ENCODE measurements at regions not wholly inside any gene's neighbourhood (a gene's known extent, or its start where the extent isn't known, plus 50 kb on each side); places are given as distances from the start of the nearest gene placed in this dataset. TPM values are rescaled to one million over a fixed set of nuclear protein-coding genes. Genes with fewer than 3 reads are reported as not detected.
"Not testable (repeated sequence)": the region's sequence is repeated elsewhere in the genome, so short reads cannot be mapped to it uniquely, and the experiment has no call there.

- no peaks in the 10 kb centered on the region for H3K79me2 ChIP-seq (ENCODE audit: control insufficient read depth, insufficient read depth, low read length)
- no peak overlapping the region for H2AK5ac ChIP-seq (ENCODE audit: low read length)
- no peak for DNase-seq
- H3K4ac ChIP-seq (ENCODE audit: low read depth, low read length): no peak overlapping the region
- no peak overlapping the region for H3K4me2 ChIP-seq (ENCODE audit: low read length)
- no peak overlapping the region for H2BK120ac ChIP-seq (ENCODE audit: low read depth, low read length)
- peaks cover 11% of the 10 kb centered on the region for H3K4me1 ChIP-seq (ENCODE audit: control insufficient read depth, low read depth, low read length)
- WGBS (ENCODE audit: extremely low coverage, insufficient coverage, low lambda C conversion rate): no CpG with 5 or more reads among the region's 18 CpGs
- H3K27me3 ChIP-seq (ENCODE audit: insufficient read depth, low read length, poor library complexity): no peaks in the 10 kb centered on the region
- H2BK5ac ChIP-seq (ENCODE audit: low read length): no peak overlapping the region
- H3K9ac ChIP-seq (ENCODE audit: low read length): no peak overlapping the region
- no peaks in the 10 kb centered on the region for H3K79me1 ChIP-seq (ENCODE audit: low read length)
- H3K56ac ChIP-seq (ENCODE audit: low read length): peak overlapping the region; percentile 11
- H2BK15ac ChIP-seq (replicated peaks; ENCODE audit: low read depth): no peak overlapping the region
- no peak overlapping the region for H4K8ac ChIP-seq (ENCODE audit: low read depth, low read length)
- no peak overlapping the region for H3K23ac ChIP-seq (ENCODE audit: low read length)
- no peak overlapping the region for H3K27ac ChIP-seq (ENCODE audit: low read depth, low read length)
- no peak overlapping the region for H3K18ac ChIP-seq (ENCODE audit: low read length)
- H3K4me3 ChIP-seq (ENCODE audit: low read length): no peak overlapping the region
- H4K5ac ChIP-seq (ENCODE audit: low read length): no peak overlapping the region
- no peaks in the 10 kb centered on the region for H3K36me3 ChIP-seq (ENCODE audit: control insufficient read depth, insufficient read depth, low read length)
These were observed 52.5 kb upstream of the FOXN3 start for GRCh38 chr14:89469210-89470198.

GRCh38 chr14:89468566-89468965 is 51.5 kb upstream of the FOXN3 start:
- WGBS (ENCODE audit: extremely low coverage, insufficient coverage, low lambda C conversion rate): no CpG with 5 or more reads among the region's 6 CpGs
- Histone ChIP-seq H3K4me3 (ENCODE audit: low read length) (no peak overlapping the region), H2AK5ac (ENCODE audit: low read length) (no peak overlapping the region), H2BK5ac (ENCODE audit: low read length) (no peak overlapping the region), H3K27ac (ENCODE audit: low read depth, low read length) (no peak overlapping the region), H2BK15ac (replicated peaks; ENCODE audit: low read depth) (no peak overlapping the region), H3K4me2 (ENCODE audit: low read length) (no peak overlapping the region), H3K4ac (ENCODE audit: low read depth, low read length) (no peak overlapping the region), H3K4me1 (ENCODE audit: control insufficient read depth, low read depth, low read length) (peaks cover 11% of the 10 kb centered on the region), H3K27me3 (ENCODE audit: insufficient read depth, low read length, poor library complexity) (no peaks in the 10 kb centered on the region), H3K36me3 (ENCODE audit: control insufficient read depth, insufficient read depth, low read length) (no peaks in the 10 kb centered on the region), H3K56ac (ENCODE audit: low read length) (no peak overlapping the region), H3K79me2 (ENCODE audit: control insufficient read depth, insufficient read depth, low read length) (no peaks in the 10 kb centered on the region), H2BK120ac (ENCODE audit: low read depth, low read length) (no peak overlapping the region), H4K8ac (ENCODE audit: low read depth, low read length) (no peak overlapping the region), H3K23ac (ENCODE audit: low read length) (no peak overlapping the region), H3K79me1 (ENCODE audit: low read length) (no peaks in the 10 kb centered on the region), H4K5ac (ENCODE audit: low read length) (no peak overlapping the region), H3K18ac (ENCODE audit: low read length) (no peak overlapping the region), H3K9ac (ENCODE audit: low read length) (no peak overlapping the region)
- DNase-seq: no peak

GRCh38 chr14:89468030-89468429 is 51.0 kb upstream of the FOXN3 start:
- not testable (repeated sequence) for H2BK15ac ChIP-seq (replicated peaks; ENCODE audit: low read depth); H3K79me1 ChIP-seq (ENCODE audit: low read length); DNase-seq; H4K8ac ChIP-seq (ENCODE audit: low read depth, low read length); H3K9ac ChIP-seq (ENCODE audit: low read length); H2BK5ac ChIP-seq (ENCODE audit: low read length); H2BK120ac ChIP-seq (ENCODE audit: low read depth, low read length); H3K4me3 ChIP-seq (ENCODE audit: low read length); H2AK5ac ChIP-seq (ENCODE audit: low read length); H3K4me2 ChIP-seq (ENCODE audit: low read length); H3K18ac ChIP-seq (ENCODE audit: low read length); H3K27ac ChIP-seq (ENCODE audit: low read depth, low read length); H3K23ac ChIP-seq (ENCODE audit: low read length); H3K36me3 ChIP-seq (ENCODE audit: control insufficient read depth, insufficient read depth, low read length); H3K27me3 ChIP-seq (ENCODE audit: insufficient read depth, low read length, poor library complexity); H3K79me2 ChIP-seq (ENCODE audit: control insufficient read depth, insufficient read depth, low read length); H3K4ac ChIP-seq (ENCODE audit: low read depth, low read length); H4K5ac ChIP-seq (ENCODE audit: low read length); H3K56ac ChIP-seq (ENCODE audit: low read length)
- H3K4me1 ChIP-seq (ENCODE audit: control insufficient read depth, low read depth, low read length): peaks cover 11% of the 10 kb centered on the region
- no CpG with 5 or more reads among the region's 6 CpGs for WGBS (ENCODE audit: extremely low coverage, insufficient coverage, low lambda C conversion rate)

GRCh38 chr14:89466944-89467343 is 49.9 kb upstream of the FOXN3 start:
- H2BK5ac ChIP-seq (ENCODE audit: low read length): no peak overlapping the region
- H3K4me2 ChIP-seq (ENCODE audit: low read length): no peak overlapping the region
- H3K56ac ChIP-seq (ENCODE audit: low read length): peak overlapping the region; percentile 68
- H3K4me3 ChIP-seq (ENCODE audit: low read length): no peak overlapping the region
- no peak overlapping the region for H3K18ac ChIP-seq (ENCODE audit: low read length)
- H3K27ac ChIP-seq (ENCODE audit: low read depth, low read length): no peak overlapping the region
- no peak for DNase-seq
- WGBS (ENCODE audit: extremely low coverage, insufficient coverage, low lambda C conversion rate): no CpG with 5 or more reads among the region's 14 CpGs
- H4K8ac ChIP-seq (ENCODE audit: low read depth, low read length): no peak overlapping the region
- no peak overlapping the region for H3K23ac ChIP-seq (ENCODE audit: low read length)
- H3K4ac ChIP-seq (ENCODE audit: low read depth, low read length): no peak overlapping the region
- no peak overlapping the region for H4K5ac ChIP-seq (ENCODE audit: low read length)
- H3K79me2 ChIP-seq (ENCODE audit: control insufficient read depth, insufficient read depth, low read length): no peaks in the 10 kb centered on the region
- no peaks in the 10 kb centered on the region for H3K79me1 ChIP-seq (ENCODE audit: low read length)
- peak overlapping the region; percentile 13 for H3K9ac ChIP-seq (ENCODE audit: low read length)
- H3K36me3 ChIP-seq (ENCODE audit: control insufficient read depth, insufficient read depth, low read length): no peaks in the 10 kb centered on the region
- no peaks in the 10 kb centered on the region for H3K27me3 ChIP-seq (ENCODE audit: insufficient read depth, low read length, poor library complexity)
- no peak overlapping the region for H2BK120ac ChIP-seq (ENCODE audit: low read depth, low read length)
- peaks cover 11% of the 10 kb centered on the region for H3K4me1 ChIP-seq (ENCODE audit: control insufficient read depth, low read depth, low read length)
- H2BK15ac ChIP-seq (replicated peaks; ENCODE audit: low read depth): no peak overlapping the region
- H2AK5ac ChIP-seq (ENCODE audit: low read length): no peak overlapping the region

Small RNA genes in the stretch of these regions (small RNA-seq; reads per million reads assigned to genes)
- gene RF00019 (ENCODE audit: insufficient read depth) (not detected), gene RN7SKP107 (ENCODE audit: insufficient read depth) (not detected)

All from mesendoderm (in vitro differentiated cells).